Ovary (tissue), 3 donors: ENCODE measurements at regions not wholly inside any gene's neighbourhood (a gene's known extent, or its start where the extent isn't known, plus 50 kb on each side); places are given as distances from the start of the nearest gene placed in this dataset.

ENCODE experiments used
- CTCF ChIP-seq, 3 donors: fragments of 450-650 bp in 2 of 3; fragments of 200-600 bp in 1 of 3; IDR thresholded peaks; one replicate each; pipeline versions ENCODE4 v1.5.1 to v1.8.0; 2016 to 2022; ENCODE audit warnings: antibody characterized with exemption in 3 of 3, mild to moderate bottlenecking in 1 of 3
- EP300 ChIP-seq: sonication (generic); formaldehyde crosslinking; IDR thresholded peaks from one replicate; pipeline ENCODE4 v1.6.1; 2017; ENCODE audit warnings: antibody characterized with exemption
- POLR2A ChIP-seq: fragments of 450-650 bp; IDR thresholded peaks from one replicate; pipeline ENCODE4 v1.6.1; 2017; ENCODE audit warnings: antibody characterized with exemption, mild to moderate bottlenecking, moderate library complexity
- donor health status: DM: no; HTN: no; CAD: no.

- TF ChIP-seq POLR2A (no peak), CTCF (IDR thresholded peaks at IDR 0.05) (no peak), EP300 (no peak)
These were observed 63.3 kb upstream of the DCBLD2 start for GRCh38 chr3:98964784-98965183.
